Mucosa of descending colon (tissue), 3 donors: ENCODE measurements at regions not wholly inside any gene's neighbourhood (a gene's known extent, or its start where the extent isn't known, plus 50 kb on each side); places are given as distances from the start of the nearest gene placed in this dataset.
A peak's percentile ranks its signal among the peaks of the same experiment; 100 is the strongest.
"Not testable (repeated sequence)": the region's sequence is repeated elsewhere in the genome, so short reads cannot be mapped to it uniquely, and the experiment has no call there.

ENCODE experiments used
- ATAC-seq: fragments of 200-7000 bp; cut with Tn5 transposase; one replicate; pipeline ENCODE4 v1.9.1; 2020; ENCODE audit warnings: mild to moderate bottlenecking, moderate library complexity
- DNase-seq, 3 donors: peaks; one replicate each; pipeline ENCODE4 v3.0.0-alpha.2; 2020
- H3K36me3 ChIP-seq: fragments of 200-600 bp; one replicate; pipeline ENCODE4 v1.8.0; 2021; ENCODE audit warnings: low read depth, mild to moderate bottlenecking
- H3K4me1 ChIP-seq: fragments of 200-600 bp; one replicate; pipeline ENCODE4 v1.8.0; 2021; ENCODE audit warnings: low read depth, mild to moderate bottlenecking
- H3K4me3 ChIP-seq: fragments of 200-600 bp; one replicate; pipeline ENCODE4 v1.8.0; 2021; ENCODE audit warnings: mild to moderate bottlenecking
- H3K9me3 ChIP-seq: fragments of 200-600 bp; one replicate; pipeline ENCODE4 v1.8.0; 2021; ENCODE audit warnings: mild to moderate bottlenecking
- CTCF ChIP-seq: fragments of 200-600 bp; IDR thresholded peaks from one replicate; pipeline ENCODE4 v1.8.0; 2022; ENCODE audit warnings: antibody characterized with exemption, mild to moderate bottlenecking
- intact Hi-C, 2 donors: fragments of 100-400 bp; cut with DNase I in 1 of 2; cut with micrococcal nuclease in 1 of 2; formaldehyde crosslinking; loops; one replicate each; pipeline versions ENCODE4 v1.11.0 to v1.11.1; 2022; cut with DNase I, micrococcal nuclease
- donor health status: DM: no; HTN: no; CAD: no; lungs with moderate emphysema.
- donor health status: DM: no; HTN: no; CAD: no.
- donor health status: DM: no; HTN: yes; CAD: no.

- ATAC-seq: no peak
- H3K36me3 ChIP-seq: no peaks in the 10 kb centered on the region
- no peak overlapping the region for H3K4me3 ChIP-seq
- no peaks in the 10 kb centered on the region for H3K9me3 ChIP-seq
- intact Hi-C loops: no loop called here
- DNase-seq: no peak
- TF ChIP-seq CTCF: no peak
- peaks cover 4% of the 10 kb centered on the region for H3K4me1 ChIP-seq
These were observed 369.2 kb downstream of the OSTF1 start for GRCh38 chr9:75457474-75458011.

GRCh38 chr9:75459311-75459710, 371.0 kb downstream of the OSTF1 start:
- DNase-seq, intact Hi-C loops, H3K4me3 ChIP-seq, H3K36me3 ChIP-seq, H3K4me1 ChIP-seq, H3K9me3 ChIP-seq: not testable (repeated sequence)
- ATAC-seq: peak; percentile 82

GRCh38 chr9:75461183-75461582, 372.9 kb downstream of the OSTF1 start:
- H3K4me3 ChIP-seq: no peak overlapping the region
- H3K4me1 ChIP-seq: no peaks in the 10 kb centered on the region
- H3K36me3 ChIP-seq: no peaks in the 10 kb centered on the region
- no peaks in the 10 kb centered on the region for H3K9me3 ChIP-seq
- intact Hi-C loops: no loop called here
- TF ChIP-seq CTCF: no peak
- no peak for DNase-seq
- no peak for ATAC-seq

GRCh38 chr9:75462866-75463265, 374.6 kb downstream of the OSTF1 start:
- Histone ChIP-seq H3K36me3 (no peaks in the 10 kb centered on the region), H3K4me3 (no peak overlapping the region), H3K9me3 (no peaks in the 10 kb centered on the region), H3K4me1 (no peaks in the 10 kb centered on the region)
- DNase-seq: no peak
- no peak for TF ChIP-seq CTCF
- no peak for ATAC-seq
- intact Hi-C loops: no loop called here

GRCh38 chr9:75463871-75464270, 375.6 kb downstream of the OSTF1 start:
- Histone ChIP-seq H3K36me3 (no peaks in the 10 kb centered on the region), H3K4me1 (no peaks in the 10 kb centered on the region), H3K9me3 (no peaks in the 10 kb centered on the region), H3K4me3 (no peak overlapping the region)
- ATAC-seq (no peak), DNase-seq (no peak)
- no peak for TF ChIP-seq CTCF
- intact Hi-C loops: no loop called here

- ATAC-seq (no peak), DNase-seq (no peak)
- Histone ChIP-seq H3K36me3 (no peaks in the 10 kb centered on the region), H3K4me3 (no peak overlapping the region), H3K4me1 (no peaks in the 10 kb centered on the region), H3K9me3 (no peaks in the 10 kb centered on the region)
- TF ChIP-seq CTCF: no peak
- intact Hi-C loops: no loop called here
These were observed 376.4 kb downstream of the OSTF1 start for GRCh38 chr9:75464726-75465125.
